HepG2 (cell line): ENCODE measurements at regions not wholly inside any gene's neighbourhood (a gene's known extent, or its start where the extent isn't known, plus 50 kb on each side); places are given as distances from the start of the nearest gene placed in this dataset.

Experiments used
- ARID4A ChIP-seq: sonication (generic); formaldehyde crosslinking; IDR thresholded peaks from 2 replicates; pipeline ENCODE4 v1.5.0; 2020; ENCODE audit warnings: mild to moderate bottlenecking, missing genetic modification reagents, borderline replicate concordance
- ATF7-NPFF ChIP-seq: sonication (generic); formaldehyde crosslinking; IDR thresholded peaks from 2 replicates; pipeline ENCODE4 v1.8.1; 2023; ENCODE audit warnings: mild to moderate bottlenecking, low read depth, missing genetic modification reagents, moderate library complexity
- CREBL2 ChIP-seq: sonication (generic); formaldehyde crosslinking; IDR thresholded peaks from 2 replicates; pipeline ENCODE4 v1.8.1; 2023; ENCODE audit warnings: missing genetic modification reagents, mild to moderate bottlenecking, borderline replicate concordance
- IKZF1 ChIP-seq: fragments of 450-650 bp; IDR thresholded peaks from 2 replicates; pipeline ENCODE4 v1.7.1; 2016
- IKZF5 ChIP-seq: IDR thresholded peaks from 2 replicates; pipeline ENCODE4 v1.6.1; 2018; ENCODE audit warnings: missing genetic modification reagents, mild to moderate bottlenecking, missing compliant biosample characterization
- KMT2B ChIP-seq: IDR thresholded peaks from 2 replicates; pipeline ENCODE4 v1.6.1; 2016; ENCODE audit warnings: missing genetic modification reagents, missing compliant biosample characterization
- REPIN1 ChIP-seq: sonication (generic); formaldehyde crosslinking; IDR thresholded peaks from 2 replicates; pipeline ENCODE4 v1.8.0; 2022; ENCODE audit warnings: missing genetic modification reagents, low read depth, mild to moderate bottlenecking, borderline replicate concordance
- REST ChIP-seq, 2 experiments: IDR thresholded peaks; 2 replicates each; pipeline ENCODE4 v1.6.1; 2011 to 2012; ENCODE audit warnings: low read length in 2 of 2, borderline replicate concordance in 1 of 2, low read depth in 1 of 2, mild to moderate bottlenecking in 1 of 2, moderate library complexity in 1 of 2
- TERF1 ChIP-seq: sonication (generic); formaldehyde crosslinking; IDR thresholded peaks from 2 replicates; pipeline ENCODE4 v1.8.0; 2022; ENCODE audit warnings: mild to moderate bottlenecking, missing genetic modification reagents, moderate library complexity
- TOE1 ChIP-seq: sonication (generic); formaldehyde crosslinking; IDR thresholded peaks from 2 replicates; pipeline ENCODE4 v1.4.0; 2020; ENCODE audit warnings: mild to moderate bottlenecking, missing genetic modification reagents
- ZHX1 ChIP-seq: sonication (generic); formaldehyde crosslinking; IDR thresholded peaks from 2 replicates; pipeline ENCODE4 v1.8.1; 2022; ENCODE audit warnings: low read depth, mild to moderate bottlenecking, missing genetic modification reagents
- ZNF12 ChIP-seq: sonication (generic); formaldehyde crosslinking; IDR thresholded peaks from 2 replicates; pipeline ENCODE4 v1.5.0; 2020; ENCODE audit warnings: missing genetic modification reagents
- ZNF614 ChIP-seq: IDR thresholded peaks from 2 replicates; pipeline ENCODE4 v1.6.1; 2018; ENCODE audit warnings: missing biosample characterization, missing genetic modification reagents, inconsistent platforms, borderline replicate concordance

- TF ChIP-seq IKZF5 (CRISPR knock-in tag) (0 out of 2 replicates have a peak, but pooled peaks have one; percentile 18), ZNF12 (CRISPR knock-in tag) (no peak), ATF7-NPFF (CRISPR knock-in tag) (no peak), ZNF614 (0 out of 2 replicates have a peak, but pooled peaks have one; percentile 38), ZHX1 (CRISPR knock-in tag) (0 out of 2 replicates have a peak, but pooled peaks have one; percentile 38), IKZF1 (no peak), ARID4A (CRISPR knock-in tag) (no peak; the same call in 1 of the 2 replicates), REPIN1 (CRISPR knock-in tag) (peak; percentile 61), TERF1 (CRISPR knock-in tag) (no peak), TOE1 (CRISPR knock-in tag) (no peak), REST (IDR thresholded peaks at IDR 0.05; ENCODE audit: borderline replicate concordance in 1 of 2, low read depth in 1 of 2, low read length in 2 of 2) (no peak), KMT2B (CRISPR knock-in tag) (no peak), CREBL2 (CRISPR knock-in tag) (no peak)
Measured at GRCh38 chr6:30828027-30828962, 56.0 kb upstream of the DDR1 start (continued).
